SU-DHL-6 (cell line): ENCODE measurements at regions not wholly inside any gene's neighbourhood (a gene's known extent, or its start where the extent isn't known, plus 50 kb on each side); places are given as distances from the start of the nearest gene placed in this dataset.

ENCODE experiments used
- CTCF ChIP-seq: fragments of 200-600 bp; sonication (generic); IDR thresholded peaks from one replicate; pipeline ENCODE4 v1.5.1; 2017; ENCODE audit warnings: antibody characterized with exemption, mild to moderate bottlenecking, low read length, moderate library complexity; ENCODE audit not compliant: insufficient read depth, poor library complexity, severe bottlenecking
- EZH2phosphoT487 ChIP-seq: fragments of 200-600 bp; sonication (generic), shearing (Covaris generic); conservative IDR thresholded peaks from 2 replicates; pipeline ENCODE4 v1.6.1; 2018; ENCODE audit warnings: mild to moderate bottlenecking, antibody characterized with exemption, low read length, moderate library complexity, mixed read lengths

- TF ChIP-seq CTCF (no peak), EZH2phosphoT487 (no peak)
These were observed 124.7 kb upstream of the MARCKS start for GRCh38 chr6:113732384-113732966.
